ENCODE measurements at regions not wholly inside any gene's neighbourhood (a gene's known extent, or its start where the extent isn't known, plus 50 kb on each side); places are given as distances from the start of the nearest gene placed in this dataset.
A peak's percentile ranks its signal among the peaks of the same experiment; 100 is the strongest.

- Mint-ChIP-seq H3K36me3 (ENCODE audit: low read depth) (no peaks in the 10 kb centered on the region), H3K4me3 (no peak overlapping the region), H3K9me3 (ENCODE audit: low read depth) (no peaks in the 10 kb centered on the region), H3K27ac (no peak overlapping the region), H3K27me3 (no peaks in the 10 kb centered on the region), H3K4me1 (peaks cover 8% of the 10 kb centered on the region)
- no peak for ATAC-seq
- intact Hi-C loops (cut with DNase I, micrococcal nuclease): loop anchor here (5.0 to 10.0 kb wide), 2 partner anchors 383 to 556 kb away; partner anchors contain the start of gene KCNG3 (in 1 of the 2)
- POLR2A ChIA-PET: no interaction called here
- no peak for DNase-seq
- CTCF ChIA-PET: interaction anchor here (0.5 to 0.7 kb wide), 3 partner anchors 18 to 235 kb away, joined by 3 to 4 read pairs (median 3); no protein-coding TSS in a partner anchor
Measured at GRCh38 chr2:42108852-42109251, 60.3 kb upstream of the EML4 start.

DNA sequence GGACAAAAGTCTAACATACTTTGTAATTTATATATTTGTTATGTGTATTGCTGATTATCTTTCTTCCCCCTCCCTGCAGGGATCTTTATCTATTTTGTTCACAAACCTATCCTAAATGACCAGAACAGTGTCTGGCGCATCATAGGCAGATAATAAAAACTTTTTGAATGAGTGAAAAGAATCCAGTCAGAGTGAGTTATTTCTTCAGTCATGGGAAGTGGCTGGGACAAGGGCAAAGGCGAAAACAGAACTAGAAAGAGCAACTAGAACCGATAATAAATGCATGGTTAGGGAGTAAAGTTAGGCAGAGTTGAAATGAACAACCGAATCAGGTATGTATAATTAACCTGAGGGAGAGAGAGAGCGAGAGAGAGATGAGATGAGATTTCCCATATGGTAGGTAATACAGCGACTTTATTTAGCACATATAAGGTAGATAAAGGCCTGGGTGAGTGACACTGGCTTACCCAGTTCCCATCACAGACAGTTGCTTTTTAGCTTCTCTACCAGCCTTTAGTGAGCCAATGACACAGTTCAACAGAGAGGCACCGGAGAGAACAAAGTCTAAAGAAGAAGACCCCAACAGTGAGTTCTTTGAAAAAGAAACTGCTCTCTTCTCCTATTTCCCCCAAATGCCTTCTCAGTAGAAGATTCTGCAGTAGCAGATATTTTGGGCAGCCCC lies 59.1 kb upstream of the EML4 start:
- POLR2A ChIA-PET: no interaction called here
- no peak overlapping the region for H3K4me3 Mint-ChIP-seq
- H3K27me3 Mint-ChIP-seq: no peaks in the 10 kb centered on the region
- H3K27ac Mint-ChIP-seq: no peak overlapping the region
- peaks cover 21% of the 10 kb centered on the region for H3K4me1 Mint-ChIP-seq
- ATAC-seq: no peak
- no peaks in the 10 kb centered on the region for H3K9me3 Mint-ChIP-seq (ENCODE audit: low read depth)
- CTCF ChIA-PET: interaction anchor here (0.7 kb wide), 1 partner anchor 250 kb away, joined by 4 read pairs; no protein-coding TSS in a partner anchor
- intact Hi-C loops (cut with DNase I, micrococcal nuclease): loop anchor here (5.0 to 10.0 kb wide), 2 partner anchors 382 to 555 kb away; partner anchors contain the start of gene KCNG3 (in 1 of the 2)
- no peak for DNase-seq
- no peaks in the 10 kb centered on the region for H3K36me3 Mint-ChIP-seq (ENCODE audit: low read depth)

GRCh38 chr2:42110641-42111322 lies 58.4 kb upstream of the EML4 start:
- H3K36me3 Mint-ChIP-seq (ENCODE audit: low read depth): no peaks in the 10 kb centered on the region
- CTCF ChIA-PET: no interaction called here
- ATAC-seq: no peak
- intact Hi-C loops (cut with DNase I, micrococcal nuclease): no loop called here
- no peak overlapping the region for H3K4me3 Mint-ChIP-seq
- no peak overlapping the region for H3K27ac Mint-ChIP-seq
- no peak for DNase-seq
- no peaks in the 10 kb centered on the region for H3K27me3 Mint-ChIP-seq
- POLR2A ChIA-PET: interaction anchor here (0.6 to 0.7 kb wide), 3 partner anchors 17 to 127 kb away, joined by 3 to 9 read pairs (median 6); no protein-coding TSS in a partner anchor
- H3K4me1 Mint-ChIP-seq: peaks cover 22% of the 10 kb centered on the region
- H3K9me3 Mint-ChIP-seq (ENCODE audit: low read depth): no peaks in the 10 kb centered on the region

GRCh38 chr2:42112418-42112817 lies 56.7 kb upstream of the EML4 start:
- no peaks in the 10 kb centered on the region for H3K9me3 Mint-ChIP-seq (ENCODE audit: low read depth)
- no peaks in the 10 kb centered on the region for H3K36me3 Mint-ChIP-seq (ENCODE audit: low read depth)
- H3K27me3 Mint-ChIP-seq: no peaks in the 10 kb centered on the region
- ChIA-PET CTCF (interaction anchor here (0.5 kb wide), 1 partner anchor 24 kb away, joined by 3 read pairs; no protein-coding TSS in a partner anchor), POLR2A (no interaction called here)
- DNase-seq (no peak), ATAC-seq (no peak)
- intact Hi-C loops (cut with DNase I, micrococcal nuclease): no loop called here
- H3K4me1 Mint-ChIP-seq: peaks cover 23% of the 10 kb centered on the region
- H3K27ac Mint-ChIP-seq: no peak overlapping the region
- H3K4me3 Mint-ChIP-seq: no peak overlapping the region

DNA sequence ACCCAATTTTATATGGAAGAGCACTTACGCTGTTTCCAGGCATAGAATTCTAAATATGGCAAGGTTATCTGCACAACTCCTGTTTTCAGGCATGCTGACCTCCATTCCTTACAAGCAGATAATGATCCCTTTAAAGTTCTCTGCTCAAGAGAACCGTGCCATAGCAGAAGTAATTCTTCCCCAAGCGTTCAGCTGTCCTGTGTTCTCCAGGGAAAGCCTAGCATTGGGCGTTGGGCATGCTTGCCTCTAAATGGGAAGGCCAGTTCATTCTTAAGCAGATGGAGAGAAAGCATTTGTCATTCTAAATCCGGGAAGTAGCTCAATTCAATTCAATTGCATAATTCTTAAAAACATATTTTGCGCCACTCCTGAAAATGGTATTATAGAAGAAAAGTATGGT lies 55.7 kb upstream of the EML4 start:
- Mint-ChIP-seq H3K27ac (no peak overlapping the region), H3K4me3 (no peak overlapping the region), H3K9me3 (ENCODE audit: low read depth) (no peaks in the 10 kb centered on the region), H3K36me3 (ENCODE audit: low read depth) (no peaks in the 10 kb centered on the region), H3K4me1 (peaks cover 33% of the 10 kb centered on the region), H3K27me3 (no peaks in the 10 kb centered on the region)
- intact Hi-C loops (cut with DNase I, micrococcal nuclease): no loop called here
- CTCF ChIA-PET: interaction anchor here (0.9 kb wide), 1 partner anchor 11 kb away, joined by 3 read pairs; no protein-coding TSS in a partner anchor
- ATAC-seq: no peak
- no peak for DNase-seq
- POLR2A ChIA-PET: no interaction called here

GRCh38 chr2:42114091-42114490 lies 55.1 kb upstream of the EML4 start:
- H3K36me3 Mint-ChIP-seq (ENCODE audit: low read depth): no peaks in the 10 kb centered on the region
- no peak overlapping the region for H3K4me3 Mint-ChIP-seq
- H3K4me1 Mint-ChIP-seq: peaks cover 39% of the 10 kb centered on the region
- peak overlapping the region; percentile 35 for H3K27ac Mint-ChIP-seq
- ChIA-PET CTCF (interaction anchor here (0.7 to 1.3 kb wide), 3 partner anchors 10 to 102 kb away, joined by 3 read pairs; no protein-coding TSS in a partner anchor), POLR2A (interaction anchor here (0.8 kb wide), 1 partner anchor 19 kb away, joined by 3 read pairs; no protein-coding TSS in a partner anchor)
- DNase-seq (no peak), ATAC-seq (no peak)
- H3K27me3 Mint-ChIP-seq: no peaks in the 10 kb centered on the region
- intact Hi-C loops (cut with DNase I, micrococcal nuclease): no loop called here
- no peaks in the 10 kb centered on the region for H3K9me3 Mint-ChIP-seq (ENCODE audit: low read depth)

DNA sequence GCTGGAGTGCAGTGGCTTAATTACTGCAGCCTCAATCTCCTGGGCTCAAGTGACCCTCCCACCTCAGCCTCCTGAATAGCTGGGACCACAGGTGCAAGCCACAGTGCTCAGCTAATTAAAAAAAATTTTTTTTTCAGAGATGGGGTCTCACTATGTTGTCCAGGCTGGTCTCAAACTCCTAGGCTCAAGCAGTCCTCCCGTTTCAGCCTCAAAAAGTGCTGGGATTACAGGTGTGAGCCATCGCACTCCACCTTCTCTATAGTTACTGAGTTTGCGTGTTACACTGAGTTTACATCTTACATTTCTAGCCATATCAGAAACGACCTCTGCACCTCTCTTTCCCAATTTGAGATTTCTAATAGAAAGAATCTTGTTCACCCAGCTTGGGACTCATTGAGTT lies 53.6 kb upstream of the EML4 start:
- no peak overlapping the region for H3K27ac Mint-ChIP-seq
- peaks cover 43% of the 10 kb centered on the region for H3K4me1 Mint-ChIP-seq
- ChIA-PET POLR2A (no interaction called here), CTCF (interaction anchor here (0.6 to 2.8 kb wide), 3 partner anchors 9 to 25 kb away, joined by 3 to 7 read pairs (median 3); no protein-coding TSS in a partner anchor)
- no peaks in the 10 kb centered on the region for H3K9me3 Mint-ChIP-seq (ENCODE audit: low read depth)
- H3K36me3 Mint-ChIP-seq (ENCODE audit: low read depth): no peaks in the 10 kb centered on the region
- no peak overlapping the region for H3K4me3 Mint-ChIP-seq
- no peaks in the 10 kb centered on the region for H3K27me3 Mint-ChIP-seq
- ATAC-seq (no peak), DNase-seq (no peak)
- intact Hi-C loops (cut with DNase I, micrococcal nuclease): no loop called here

DNA sequence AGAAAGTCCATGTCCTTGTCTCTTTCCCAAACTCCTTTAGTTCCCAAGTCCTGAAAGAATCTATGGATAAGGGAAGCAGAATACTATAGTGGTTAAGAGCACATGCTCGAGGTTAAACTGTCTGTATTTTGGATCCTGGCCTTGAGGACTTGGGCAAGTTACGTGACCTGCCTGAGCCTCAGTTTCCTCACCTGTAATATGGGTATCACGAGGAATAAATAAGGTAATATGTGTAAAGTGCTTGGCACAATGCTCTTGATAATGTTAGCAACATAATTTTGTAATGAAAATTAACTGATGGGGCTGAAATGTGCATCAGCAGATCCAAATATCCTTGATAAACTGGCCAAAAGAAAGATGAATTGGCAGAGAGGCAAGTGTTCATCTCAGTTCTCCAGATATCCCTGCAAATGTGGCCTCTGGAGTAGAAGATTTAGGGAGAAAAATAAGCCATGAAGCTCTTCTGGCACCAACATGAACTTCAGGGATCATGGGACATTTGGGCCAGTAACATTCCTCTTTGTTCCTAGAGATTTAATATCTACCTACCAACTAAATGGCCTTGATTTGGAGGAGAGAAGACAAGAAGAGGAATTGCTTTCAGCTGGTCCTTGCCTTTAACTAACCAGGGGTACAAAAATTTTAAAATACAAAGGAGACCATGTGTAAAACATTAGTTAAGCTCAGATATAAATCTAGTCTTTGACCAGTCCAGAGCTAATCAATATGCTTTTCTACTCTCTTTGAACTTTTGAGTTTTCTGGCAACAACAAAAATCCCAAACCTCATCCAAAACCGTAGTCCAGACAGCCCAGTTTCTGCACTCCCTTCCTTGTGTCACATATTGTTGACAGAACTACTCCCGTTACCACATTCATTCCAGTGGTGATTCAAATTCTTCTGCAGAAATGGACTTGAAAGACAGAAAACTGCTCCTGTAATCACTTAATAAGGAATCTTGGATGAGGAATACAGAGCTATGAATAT lies 52.7 kb upstream of the EML4 start:
- no peaks in the 10 kb centered on the region for H3K9me3 Mint-ChIP-seq (ENCODE audit: low read depth)

DNA sequence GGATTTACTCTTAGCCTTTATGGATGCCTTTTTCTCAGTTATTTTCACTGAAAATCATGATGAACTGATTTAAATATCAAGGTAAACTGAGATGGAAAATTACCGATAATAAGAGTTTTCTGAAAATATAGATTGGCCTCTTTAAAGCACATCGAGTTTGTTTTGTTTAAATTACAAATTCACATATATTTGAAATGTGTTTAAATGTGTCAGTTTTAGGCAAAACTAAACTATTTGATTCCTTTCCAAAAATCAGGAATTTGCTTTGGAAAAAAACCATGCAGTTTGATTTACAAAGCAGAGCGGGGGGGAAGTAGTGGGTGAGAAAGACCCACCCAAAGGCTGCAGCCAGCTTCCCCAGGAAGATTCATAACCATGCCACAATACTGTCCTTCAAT lies 52.0 kb upstream of the EML4 start:
- H3K9me3 Mint-ChIP-seq (ENCODE audit: low read depth): no peaks in the 10 kb centered on the region
- intact Hi-C loops (cut with DNase I, micrococcal nuclease): no loop called here
- H3K36me3 Mint-ChIP-seq (ENCODE audit: low read depth): no peaks in the 10 kb centered on the region
- ATAC-seq (no peak), DNase-seq (no peak)
- peaks cover 41% of the 10 kb centered on the region for H3K4me1 Mint-ChIP-seq
- no peak overlapping the region for H3K4me3 Mint-ChIP-seq
- POLR2A ChIA-PET: no interaction called here
- no peak overlapping the region for H3K27ac Mint-ChIP-seq
- H3K27me3 Mint-ChIP-seq: no peaks in the 10 kb centered on the region
- CTCF ChIA-PET: interaction anchor here (1.3 to 2.8 kb wide), 4 partner anchors 10 to 16 kb away, joined by 3 to 7 read pairs (median 6); no protein-coding TSS in a partner anchor

More for the DNA sequence above, 52.7 kb upstream of the EML4 start:
- H3K27me3 Mint-ChIP-seq: no peaks in the 10 kb centered on the region
- DNase-seq (no peak), ATAC-seq (no peak)
- ChIA-PET CTCF (interaction anchor here (0.7 to 2.8 kb wide), 5 partner anchors 10 to 105 kb away, joined by 3 to 7 read pairs (median 5); no protein-coding TSS in a partner anchor), POLR2A (no interaction called here)
- H3K27ac Mint-ChIP-seq: no peak overlapping the region
- no peaks in the 10 kb centered on the region for H3K36me3 Mint-ChIP-seq (ENCODE audit: low read depth)
- H3K4me1 Mint-ChIP-seq: peaks cover 41% of the 10 kb centered on the region
- no peak overlapping the region for H3K4me3 Mint-ChIP-seq
- intact Hi-C loops (cut with DNase I, micrococcal nuclease): no loop called here

DNA sequence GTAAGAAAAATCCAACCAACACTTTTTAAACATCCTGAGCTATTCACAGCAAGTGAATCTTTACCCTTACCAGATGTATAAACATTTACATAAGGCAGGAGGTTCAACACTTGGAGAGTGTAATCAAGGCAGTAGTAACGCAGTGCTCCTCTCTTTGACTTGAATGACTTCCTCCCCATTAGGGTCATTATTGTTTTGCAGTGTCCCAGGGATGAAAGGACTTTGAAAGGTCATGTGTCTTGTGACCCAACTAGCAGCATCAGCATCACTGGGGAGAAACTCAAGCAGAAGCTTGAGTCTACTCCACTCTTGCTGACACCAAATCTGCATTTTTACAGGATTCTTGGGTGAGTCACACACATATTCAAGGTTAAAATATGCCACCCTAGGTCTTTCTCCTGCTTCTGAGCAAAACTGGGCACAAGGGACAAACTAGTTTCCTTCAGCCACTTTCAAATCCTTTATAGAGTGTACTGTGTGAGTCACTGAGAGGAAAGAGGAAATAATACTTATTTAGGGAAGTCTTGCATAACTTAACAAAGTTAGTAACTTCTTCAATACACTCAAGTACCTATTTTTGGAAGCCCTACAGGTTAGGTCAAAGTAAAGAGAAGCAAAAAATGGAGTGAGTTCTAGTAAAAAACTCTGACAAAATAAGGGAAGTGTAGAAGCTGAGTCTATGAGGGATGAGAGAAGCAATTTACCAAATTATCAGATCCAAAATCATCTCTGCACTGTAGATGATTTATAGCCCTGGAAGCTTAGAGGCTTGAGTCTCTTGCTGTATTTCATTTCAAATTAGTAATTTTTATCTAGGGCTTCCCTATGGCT lies 51.0 kb upstream of the EML4 start:
- H3K9me3 Mint-ChIP-seq (ENCODE audit: low read depth): no peaks in the 10 kb centered on the region
- H3K4me3 Mint-ChIP-seq: no peak overlapping the region
- ChIA-PET CTCF (interaction anchor here (0.5 to 2.8 kb wide), 10 partner anchors 9 to 78 kb away, joined by 3 to 7 read pairs (median 4); no protein-coding TSS in a partner anchor), POLR2A (no interaction called here)
- no peaks in the 10 kb centered on the region for H3K36me3 Mint-ChIP-seq (ENCODE audit: low read depth)
- peak overlapping the region; percentile 44 for H3K27ac Mint-ChIP-seq
- peaks cover 37% of the 10 kb centered on the region for H3K4me1 Mint-ChIP-seq
- H3K27me3 Mint-ChIP-seq: no peaks in the 10 kb centered on the region
- DNase-seq (no peak), ATAC-seq (peak; percentile 84)
- intact Hi-C loops (cut with DNase I, micrococcal nuclease): no loop called here

All from activated CD4-positive, alpha-beta T cell treated with anti-CD3 and anti-CD28 coated beads for 36 hours (primary cell).